Hepatocyte (in vitro differentiated cells): ENCODE measurements at regions not wholly inside any gene's neighbourhood (a gene's known extent, or its start where the extent isn't known, plus 50 kb on each side); places are given as distances from the start of the nearest gene placed in this dataset.

Source experiments
- EZH2 ChIP-seq: fragments of 200-600 bp; sonication (generic); IDR thresholded peaks from 2 replicates; pipeline ENCODE4 v1.6.1; 2016; ENCODE audit warnings: antibody characterized with exemption, mild to moderate bottlenecking, borderline replicate concordance
- EZH2phosphoT487 ChIP-seq: fragments of 200-600 bp; sonication (generic); IDR thresholded peaks from one replicate; pipeline ENCODE4 v1.6.1; 2018; ENCODE audit warnings: antibody characterized with exemption, mild to moderate bottlenecking, low read depth, moderate library complexity; ENCODE audit not compliant: unreplicated experiment, severe bottlenecking
- TF ChIP-seq, protein P1 (sequence below): fragments of 200-600 bp; sonication (generic); IDR thresholded peaks from 2 replicates; pipeline ENCODE4 v1.5.1; 2016; ENCODE audit warnings: antibody characterized with exemption, mild to moderate bottlenecking; ENCODE audit not compliant: poor library complexity

DNA sequence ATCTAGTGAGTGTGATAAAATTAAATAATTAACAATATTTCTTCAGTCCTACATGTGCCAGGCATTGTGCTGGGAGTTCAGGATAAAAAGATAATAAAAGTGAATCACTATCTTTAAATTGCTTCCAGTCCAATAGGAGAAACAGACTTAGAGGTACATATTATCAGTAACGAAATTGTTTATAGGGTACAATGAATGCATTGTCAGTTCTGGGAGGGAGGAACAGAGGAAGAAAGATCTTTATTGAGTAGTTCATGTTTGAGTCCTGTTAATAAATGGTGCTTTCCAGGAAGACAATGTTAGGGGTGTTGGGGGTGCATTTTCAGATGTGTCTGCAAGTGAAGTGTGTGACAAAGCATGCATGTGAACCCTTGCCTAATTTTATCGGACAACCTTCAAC is 183.1 kb downstream of the OGFRL1 start:
- TF ChIP-seq, protein P1, sequence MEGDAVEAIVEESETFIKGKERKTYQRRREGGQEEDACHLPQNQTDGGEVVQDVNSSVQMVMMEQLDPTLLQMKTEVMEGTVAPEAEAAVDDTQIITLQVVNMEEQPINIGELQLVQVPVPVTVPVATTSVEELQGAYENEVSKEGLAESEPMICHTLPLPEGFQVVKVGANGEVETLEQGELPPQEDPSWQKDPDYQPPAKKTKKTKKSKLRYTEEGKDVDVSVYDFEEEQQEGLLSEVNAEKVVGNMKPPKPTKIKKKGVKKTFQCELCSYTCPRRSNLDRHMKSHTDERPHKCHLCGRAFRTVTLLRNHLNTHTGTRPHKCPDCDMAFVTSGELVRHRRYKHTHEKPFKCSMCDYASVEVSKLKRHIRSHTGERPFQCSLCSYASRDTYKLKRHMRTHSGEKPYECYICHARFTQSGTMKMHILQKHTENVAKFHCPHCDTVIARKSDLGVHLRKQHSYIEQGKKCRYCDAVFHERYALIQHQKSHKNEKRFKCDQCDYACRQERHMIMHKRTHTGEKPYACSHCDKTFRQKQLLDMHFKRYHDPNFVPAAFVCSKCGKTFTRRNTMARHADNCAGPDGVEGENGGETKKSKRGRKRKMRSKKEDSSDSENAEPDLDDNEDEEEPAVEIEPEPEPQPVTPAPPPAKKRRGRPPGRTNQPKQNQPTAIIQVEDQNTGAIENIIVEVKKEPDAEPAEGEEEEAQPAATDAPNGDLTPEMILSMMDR: no peak
- TF ChIP-seq EZH2phosphoT487: no peak
- TF ChIP-seq EZH2: no peak
